NB4 (cell line): ENCODE measurements at regions not wholly inside any gene's neighbourhood (a gene's known extent, or its start where the extent isn't known, plus 50 kb on each side); places are given as distances from the start of the nearest gene placed in this dataset.

Experiments used
- CTCF ChIP-seq: IDR thresholded peaks from one replicate; pipeline ENCODE4 v1.5.1; 2012; ENCODE audit warnings: low read depth, low read length
- MAX ChIP-seq: IDR thresholded peaks from 2 replicates; pipeline ENCODE4 v1.6.1; 2011; ENCODE audit warnings: low read depth, low read length
- MYC ChIP-seq: IDR thresholded peaks from 2 replicates; pipeline ENCODE4 v1.6.1; 2011; ENCODE audit warnings: low read depth, low read length
- POLR2A ChIP-seq: IDR thresholded peaks from 2 replicates; pipeline ENCODE4 v1.6.1; 2011; ENCODE audit warnings: mild to moderate bottlenecking; ENCODE audit not compliant: insufficient read length; ENCODE audit errors: extremely low read depth

- TF ChIP-seq POLR2A (no peak), CTCF (no peak), MYC (no peak), MAX (no peak)
Measured at GRCh38 chr2:22882011-22882410, 503.0 kb upstream of the KLHL29 start.
